Endothelial cell of umbilical vein (primary cell): ENCODE measurements at regions not wholly inside any gene's neighbourhood (a gene's known extent, or its start where the extent isn't known, plus 50 kb on each side); places are given as distances from the start of the nearest gene placed in this dataset.

Experiments
- BruUV-seq: library from RNA; stranded (reverse); fragments of 400-500 nt; replicated peaks from 2 replicates; lab custom pipeline; 2021; lab: Mats Ljungman, UMichigan
- CTCF ChIA-PET: fragments of 300-600, 350-600 bp; sonication (Branson Sonifier 250); formaldehyde crosslinking; loops from one replicate; lab custom pipeline; 2021; ENCODE audit warnings: antibody characterized with exemption, inconsistent platforms; lab: Charles Lee
- POLR2A ChIA-PET: fragments of 300-600, 350-600 bp; sonication (Branson Sonifier 250); formaldehyde crosslinking; loops from one replicate; lab custom pipeline; 2021; ENCODE audit warnings: antibody characterized with exemption, inconsistent platforms; lab: Charles Lee
- DNase-seq: peaks from one replicate; pipeline ENCODE4 v3.0.0-alpha.2; 2011; ENCODE audit warnings: low read depth, low spot score
- FAIRE-seq: peaks from 2 replicates; lab custom pipeline; 2011; peaks lifted over from hg19 to GRCh38; lab: Jason Lieb, UNC
- H2AFZ ChIP-seq: 2 replicates; pipeline ENCODE4 v1.6.0; 2012; ENCODE audit warnings: low read depth, low read length, control low read depth, inconsistent platforms
- H3K27ac ChIP-seq: 2 replicates; pipeline ENCODE4 v1.5.1; 2011; ENCODE audit warnings: low read depth, mild to moderate bottlenecking, control low read depth, low read length, moderate library complexity; ENCODE audit not compliant: insufficient read depth
- H3K27me3 ChIP-seq, 2 experiments: 2 replicates each; pipeline versions ENCODE4 v1.6.0 to v1.6.1; 2011; ENCODE audit warnings: low read length in 2 of 2, mixed read lengths in 1 of 2; ENCODE audit not compliant: control insufficient read depth in 2 of 2, insufficient read depth in 2 of 2
- H3K36me3 ChIP-seq, 2 experiments: 2 replicates in 1 of 2; 3 replicates in 1 of 2; pipeline ENCODE4 v1.5.1; 2011; ENCODE audit warnings: low read length in 2 of 2, mild to moderate bottlenecking in 1 of 2, moderate library complexity in 1 of 2; ENCODE audit not compliant: control insufficient read depth in 2 of 2, insufficient read depth in 2 of 2; ENCODE audit errors: extremely low read depth in 1 of 2
- H3K4me1 ChIP-seq: 3 replicates; pipeline ENCODE4 v1.5.1; 2011; ENCODE audit warnings: mild to moderate bottlenecking, low read length; ENCODE audit not compliant: control insufficient read depth, insufficient read depth; ENCODE audit errors: extremely low read depth
- H3K4me2 ChIP-seq: 2 replicates; pipeline ENCODE4 v1.6.1; 2011; ENCODE audit warnings: low read length, control low read depth, mixed read lengths; ENCODE audit not compliant: insufficient read depth
- H3K4me3 ChIP-seq, 3 experiments: fragments of 200-600 bp in 1 of 3; sonication (generic), shearing (Covaris generic) in 1 of 3; replicated peaks in 1 of 3; 2 replicates each; pipeline ENCODE4 v1.5.1; 2011 to 2016; ENCODE audit warnings: control low read depth in 3 of 3, low read length in 3 of 3, mild to moderate bottlenecking in 2 of 3, inconsistent platforms in 1 of 3, low read depth in 1 of 3, moderate library complexity in 1 of 3; ENCODE audit not compliant: insufficient read depth in 1 of 3
- H3K79me2 ChIP-seq: 2 replicates; pipeline ENCODE4 v1.6.0; 2012; ENCODE audit warnings: low read length, inconsistent platforms; ENCODE audit not compliant: control insufficient read depth, insufficient read depth
- H3K9ac ChIP-seq: replicated peaks from 2 replicates; pipeline ENCODE3; 2011; ENCODE audit warnings: low read length, control low read depth; ENCODE audit not compliant: insufficient read depth; ENCODE audit errors: extremely low read depth
- H3K9me1 ChIP-seq: replicated peaks from 3 replicates; pipeline ENCODE4 v1.6.0; 2011; ENCODE audit warnings: mild to moderate bottlenecking, low read length; ENCODE audit not compliant: control insufficient read depth, insufficient read depth; ENCODE audit errors: extremely low read depth
- H3K9me3 ChIP-seq: replicated peaks from 2 replicates; pipeline ENCODE4 v1.5.1; 2012; ENCODE audit warnings: low read length, inconsistent platforms; ENCODE audit not compliant: control insufficient read depth, insufficient read depth
- H4K20me1 ChIP-seq: replicated peaks from 2 replicates; pipeline ENCODE3; 2011; ENCODE audit warnings: mild to moderate bottlenecking, low read length; ENCODE audit not compliant: control insufficient read depth, insufficient read depth; ENCODE audit errors: extremely low read depth
- EZH2 ChIP-seq: IDR thresholded peaks from 2 replicates; pipeline ENCODE4 v1.6.1; 2012; ENCODE audit warnings: borderline replicate concordance, low read depth, mild to moderate bottlenecking, moderate library complexity, low read length, inconsistent platforms; ENCODE audit not compliant: severe bottlenecking
- FOS ChIP-seq: IDR thresholded peaks from 2 replicates; pipeline ENCODE4 v1.6.1; 2011; ENCODE audit warnings: mild to moderate bottlenecking, low read length, moderate library complexity, borderline replicate concordance; ENCODE audit not compliant: insufficient read depth
- GATA2 ChIP-seq: IDR thresholded peaks from 2 replicates; pipeline ENCODE4 v1.7.0; 2011; ENCODE audit warnings: low read depth, mild to moderate bottlenecking, moderate library complexity, mixed read lengths, low read length; ENCODE audit not compliant: insufficient read length, insufficient read depth
- JUN ChIP-seq: IDR thresholded peaks from 2 replicates; pipeline ENCODE4 v1.6.1; 2011; ENCODE audit warnings: borderline replicate concordance, low read depth; ENCODE audit not compliant: insufficient read length, insufficient read depth
- MYC ChIP-seq: IDR thresholded peaks from one replicate; pipeline ENCODE4 v1.6.1; 2011; ENCODE audit warnings: mild to moderate bottlenecking, low read depth, low read length
- POLR2A ChIP-seq: IDR thresholded peaks from 2 replicates; pipeline ENCODE4 v1.6.1; 2012; ENCODE audit warnings: low read depth, mild to moderate bottlenecking, control low read depth, low read length
- POLR2AphosphoS5 ChIP-seq: IDR thresholded peaks from 2 replicates; pipeline ENCODE4 v1.6.1; 2012; ENCODE audit warnings: low read depth, mild to moderate bottlenecking, control low read depth, low read length, moderate library complexity; ENCODE audit not compliant: insufficient read depth
- dilution Hi-C: fragments of 300-500 bp; cut with MboI; formaldehyde crosslinking; loops from one replicate; pipeline ENCODE4 v1.15.0; 2019; ENCODE audit warnings: low sequenced_read_pairs; ENCODE audit not compliant: extremely low pct_ligation_motif_present
- intact Hi-C: fragments of 100-400 bp; cut with micrococcal nuclease; formaldehyde crosslinking; loops from one replicate; pipeline ENCODE4 v1.10.0; 2022
- TF ChIP-seq, protein P1 (sequence below): IDR thresholded peaks from 2 replicates; pipeline ENCODE4 v1.6.1; 2011; ENCODE audit not compliant: insufficient read depth, insufficient read length
- TF ChIP-seq, protein P2 (sequence below), 2 donors: IDR thresholded peaks; 1 replicate in 1 of 2; 2 replicates in 1 of 2; pipeline ENCODE4 v1.5.1; 2011; ENCODE audit warnings: low read length in 2 of 2, mild to moderate bottlenecking in 2 of 2, moderate library complexity in 2 of 2, control low read depth in 1 of 2, inconsistent platforms in 1 of 2, low read depth in 1 of 2; ENCODE audit not compliant: insufficient read depth in 1 of 2; ENCODE audit errors: extremely low read depth in 1 of 2

DNA sequence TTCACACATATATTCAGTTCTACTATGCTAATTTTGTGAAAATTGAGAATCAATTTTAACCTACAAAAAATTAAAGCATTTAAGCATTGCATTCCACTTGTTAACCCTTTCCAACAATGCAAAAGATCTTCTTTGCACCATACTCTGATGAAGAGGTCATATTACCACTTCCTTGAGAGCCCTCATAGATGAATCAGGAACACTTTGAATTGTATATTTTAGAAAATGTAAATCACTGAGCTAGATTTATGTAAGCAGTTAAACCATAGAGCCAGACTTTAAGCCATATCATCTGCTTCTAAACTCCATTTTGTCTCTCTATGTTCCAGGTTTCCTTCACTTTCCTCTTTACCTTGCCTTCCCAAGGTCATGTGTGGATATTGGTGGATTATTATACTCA lies 56.5 kb upstream of the CDH18 start:
- ChIA-PET CTCF (no interaction called here), POLR2A (no interaction called here)
- Histone ChIP-seq H3K79me2 (no peaks in the 10 kb centered on the region), H3K9ac (no peak overlapping the region), H4K20me1 (no peaks in the 10 kb centered on the region), H3K4me3 (no peak overlapping the region), H3K4me1 (no peaks in the 10 kb centered on the region), H3K27ac (no peak overlapping the region), H3K27me3 (no peaks in the 10 kb centered on the region), H3K9me3 (no peaks in the 10 kb centered on the region), H3K36me3 (no peaks in the 10 kb centered on the region), H3K9me1 (no peaks in the 10 kb centered on the region), H3K4me2 (no peak overlapping the region), H2AFZ (no peak overlapping the region)
- no TSS peak for BruUV-seq
- intact Hi-C loops (no loop called here), dilution Hi-C loops (no loop called here)
- DNase-seq = no peak
- FAIRE-seq = no peak
- TF ChIP-seq, protein P1, sequence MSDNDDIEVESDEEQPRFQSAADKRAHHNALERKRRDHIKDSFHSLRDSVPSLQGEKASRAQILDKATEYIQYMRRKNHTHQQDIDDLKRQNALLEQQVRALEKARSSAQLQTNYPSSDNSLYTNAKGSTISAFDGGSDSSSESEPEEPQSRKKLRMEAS = no peak
- TF ChIP-seq GATA2 = no peak
- TF ChIP-seq, protein P2, sequence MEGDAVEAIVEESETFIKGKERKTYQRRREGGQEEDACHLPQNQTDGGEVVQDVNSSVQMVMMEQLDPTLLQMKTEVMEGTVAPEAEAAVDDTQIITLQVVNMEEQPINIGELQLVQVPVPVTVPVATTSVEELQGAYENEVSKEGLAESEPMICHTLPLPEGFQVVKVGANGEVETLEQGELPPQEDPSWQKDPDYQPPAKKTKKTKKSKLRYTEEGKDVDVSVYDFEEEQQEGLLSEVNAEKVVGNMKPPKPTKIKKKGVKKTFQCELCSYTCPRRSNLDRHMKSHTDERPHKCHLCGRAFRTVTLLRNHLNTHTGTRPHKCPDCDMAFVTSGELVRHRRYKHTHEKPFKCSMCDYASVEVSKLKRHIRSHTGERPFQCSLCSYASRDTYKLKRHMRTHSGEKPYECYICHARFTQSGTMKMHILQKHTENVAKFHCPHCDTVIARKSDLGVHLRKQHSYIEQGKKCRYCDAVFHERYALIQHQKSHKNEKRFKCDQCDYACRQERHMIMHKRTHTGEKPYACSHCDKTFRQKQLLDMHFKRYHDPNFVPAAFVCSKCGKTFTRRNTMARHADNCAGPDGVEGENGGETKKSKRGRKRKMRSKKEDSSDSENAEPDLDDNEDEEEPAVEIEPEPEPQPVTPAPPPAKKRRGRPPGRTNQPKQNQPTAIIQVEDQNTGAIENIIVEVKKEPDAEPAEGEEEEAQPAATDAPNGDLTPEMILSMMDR (IDR thresholded peaks at IDR 0.05; ENCODE audit: extremely low read depth in 1 of 2, insufficient read depth in 1 of 2, low read depth in 1 of 2, low read length in 2 of 2) = no peak

GRCh38 chr5:20041326-20042274 lies 53.6 kb upstream of the CDH18 start:
- intact Hi-C loops = no loop called here
- FAIRE-seq = no peak
- Histone ChIP-seq H3K27ac (no peak overlapping the region), H3K79me2 (no peaks in the 10 kb centered on the region), H3K36me3 (no peaks in the 10 kb centered on the region), H3K9ac (no peak overlapping the region), H3K27me3 (no peaks in the 10 kb centered on the region), H3K4me2 (no peak overlapping the region), H3K9me3 (no peaks in the 10 kb centered on the region), H3K4me1 (no peaks in the 10 kb centered on the region), H3K4me3 (no peak overlapping the region), H2AFZ (no peak overlapping the region), H3K9me1 (no peaks in the 10 kb centered on the region), H4K20me1 (no peaks in the 10 kb centered on the region)
- no peak for TF ChIP-seq GATA2
- TF ChIP-seq, protein P2 (IDR thresholded peaks at IDR 0.05; ENCODE audit: extremely low read depth in 1 of 2, insufficient read depth in 1 of 2, low read depth in 1 of 2, low read length in 2 of 2) = no peak
- TF ChIP-seq, protein P1 = no peak
- TF ChIP-seq FOS = no peak
- TF ChIP-seq JUN = no peak
- no peak for TF ChIP-seq POLR2AphosphoS5
- TF ChIP-seq EZH2 = no peak
- TF ChIP-seq POLR2A = no peak
- TF ChIP-seq MYC = no peak
- ChIA-PET CTCF (no interaction called here), POLR2A (no interaction called here)
- DNase-seq = no peak
- dilution Hi-C loops = no loop called here
- no TSS peak for BruUV-seq
